ENCODE measurements at regions not wholly inside any gene's neighbourhood (a gene's known extent, or its start where the extent isn't known, plus 50 kb on each side); places are given as distances from the start of the nearest gene placed in this dataset.

DNA sequence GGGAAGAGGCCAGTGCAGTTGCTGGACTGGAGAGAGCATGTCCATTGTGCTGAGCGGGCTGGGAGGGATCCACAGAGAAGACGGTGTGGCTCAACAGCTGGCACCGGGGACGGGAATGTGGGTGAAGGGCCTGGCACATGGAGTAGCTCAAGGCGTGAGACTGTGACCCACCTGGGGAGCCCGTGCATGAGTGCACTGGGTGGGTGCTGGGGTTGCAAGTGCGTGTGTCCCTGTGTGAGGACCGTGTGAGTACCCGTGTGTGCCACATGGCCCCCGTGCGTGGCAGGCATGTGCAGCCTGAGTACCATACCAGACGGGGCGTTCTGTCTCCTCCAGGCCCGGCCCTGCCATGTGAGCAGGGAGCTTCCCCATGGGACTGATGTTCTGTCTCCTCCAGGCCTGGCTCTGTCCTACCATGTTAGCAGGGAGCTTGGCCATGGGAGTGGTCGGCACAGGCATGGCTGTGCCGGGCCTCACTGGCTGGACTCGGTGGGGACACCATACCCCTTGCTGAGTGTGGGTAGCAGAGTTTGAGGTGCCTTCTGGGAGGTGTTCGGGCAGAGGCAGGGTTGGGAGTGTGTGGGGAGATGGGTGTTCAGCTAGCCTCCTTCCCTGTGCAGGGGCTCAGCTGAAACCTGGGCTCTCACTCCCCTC is 234.4 kb downstream of the TMEM121 start:
- TF ChIP-seq CTCF (conservative IDR thresholded peaks at IDR 0.05 in 1 of 2, IDR thresholded peaks at IDR 0.05 in 1 of 2; ENCODE audit: low read depth in 1 of 2, low read length in 2 of 2) (no peak), EZH2 (IDR thresholded peaks at IDR 0.05; ENCODE audit: low read length, missing control alignments) (no peak)
